A549 (cell line): ENCODE measurements at regions not wholly inside any gene's neighbourhood (a gene's known extent, or its start where the extent isn't known, plus 50 kb on each side); places are given as distances from the start of the nearest gene placed in this dataset.

Source experiments
- CTCF ChIP-seq: fragments of >200 bp; sonication (Bioruptor Twin); formaldehyde crosslinking; IDR thresholded peaks from 3 replicates; pipeline ENCODE4 v1.5.1; 2016
- EHMT2 ChIP-seq: fragments of 200-600 bp; sonication (generic); IDR thresholded peaks from 2 replicates; pipeline ENCODE4 v1.6.1; 2016; ENCODE audit warnings: antibody characterized with exemption, low read depth, mild to moderate bottlenecking, moderate library complexity
- HDAC2 ChIP-seq: fragments of 200-600 bp; sonication (generic); IDR thresholded peaks from 2 replicates; pipeline ENCODE4 v1.6.1; 2016
- KDM1A ChIP-seq: fragments of 200-600 bp; sonication (generic); IDR thresholded peaks from 2 replicates; pipeline ENCODE4 v1.6.1; 2016; ENCODE audit warnings: low read depth, mild to moderate bottlenecking
- MAX ChIP-seq: IDR thresholded peaks from 2 replicates; pipeline ENCODE4 v1.6.1; 2012
- POLR2A ChIP-seq: IDR thresholded peaks from 2 replicates; pipeline ENCODE4 v1.6.1; 2012; ENCODE audit warnings: mild to moderate bottlenecking, low read length
- RAD21 ChIP-seq, 2 experiments: fragments of >200 bp in 1 of 2; sonication (Bioruptor Twin) in 1 of 2; formaldehyde crosslinking in 1 of 2; IDR thresholded peaks in 1 of 2; conservative IDR thresholded peaks in 1 of 2; 2 replicates in 1 of 2; 3 replicates in 1 of 2; pipeline ENCODE4 v1.6.1; 2012 to 2018; ENCODE audit warnings: inconsistent platforms in 1 of 2
- REST ChIP-seq: fragments of 200-600 bp; sonication (generic); IDR thresholded peaks from 2 replicates; pipeline ENCODE4 v1.6.1; 2016; ENCODE audit warnings: antibody characterized with exemption, mild to moderate bottlenecking, moderate library complexity
- SREBF2 ChIP-seq: fragments of 450-650 bp; IDR thresholded peaks from 2 replicates; pipeline ENCODE4 v1.6.1; 2014; ENCODE audit warnings: mild to moderate bottlenecking, moderate library complexity
- USF2 ChIP-seq: fragments of 450-650 bp; IDR thresholded peaks from 2 replicates; pipeline ENCODE4 v1.6.1; 2014; ENCODE audit warnings: antibody characterized with exemption

- TF ChIP-seq REST (no peak), KDM1A (no peak), EHMT2 (no peak), POLR2A (no peak), CTCF (no peak), HDAC2 (no peak), RAD21 (conservative IDR thresholded peaks at IDR 0.05 in 1 of 2, IDR thresholded peaks at IDR 0.05 in 1 of 2) (no peak), USF2 (no peak), SREBF2 (no peak), MAX (no peak)
Observed at GRCh38 chr11:35893796-35894475, 49.9 kb upstream of the LDLRAD3 start.
